ENCODE measurements at regions not wholly inside any gene's neighbourhood (a gene's known extent, or its start where the extent isn't known, plus 50 kb on each side); places are given as distances from the start of the nearest gene placed in this dataset.

DNA sequence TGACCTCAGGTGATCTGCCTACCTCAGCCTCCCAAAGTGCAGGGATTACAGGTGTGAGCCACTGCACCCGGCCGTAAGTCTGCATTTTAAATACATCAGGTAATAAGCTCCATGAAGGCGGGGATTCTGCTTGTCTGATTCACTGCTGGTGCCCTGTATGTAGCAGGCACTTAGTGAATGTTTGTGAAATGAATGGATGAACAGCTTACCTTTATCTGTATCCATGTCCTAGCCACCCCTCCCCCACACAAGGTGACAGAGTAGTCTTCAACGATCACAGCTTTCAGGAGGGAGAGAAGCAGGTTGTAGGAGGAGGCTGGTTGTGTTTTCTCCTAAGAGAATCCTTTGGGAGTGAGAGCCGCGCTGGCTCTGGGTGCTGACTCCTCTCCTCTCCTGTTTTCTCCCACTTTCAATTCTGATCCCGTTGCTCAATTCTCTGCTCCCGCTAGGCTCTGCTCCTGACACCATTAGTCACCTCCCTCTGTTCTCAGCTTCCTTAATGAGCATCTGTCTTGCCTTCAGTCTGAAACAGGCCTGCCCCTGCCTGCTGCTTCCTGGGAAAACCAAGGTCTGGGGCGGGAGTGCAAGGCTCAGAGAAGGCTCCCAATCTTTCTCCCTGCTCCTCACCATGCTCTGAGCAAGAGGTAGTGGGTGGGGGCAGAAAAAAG is 88.8 kb upstream of the CTNNA1 start:
- no peak for DNase-seq

DNA sequence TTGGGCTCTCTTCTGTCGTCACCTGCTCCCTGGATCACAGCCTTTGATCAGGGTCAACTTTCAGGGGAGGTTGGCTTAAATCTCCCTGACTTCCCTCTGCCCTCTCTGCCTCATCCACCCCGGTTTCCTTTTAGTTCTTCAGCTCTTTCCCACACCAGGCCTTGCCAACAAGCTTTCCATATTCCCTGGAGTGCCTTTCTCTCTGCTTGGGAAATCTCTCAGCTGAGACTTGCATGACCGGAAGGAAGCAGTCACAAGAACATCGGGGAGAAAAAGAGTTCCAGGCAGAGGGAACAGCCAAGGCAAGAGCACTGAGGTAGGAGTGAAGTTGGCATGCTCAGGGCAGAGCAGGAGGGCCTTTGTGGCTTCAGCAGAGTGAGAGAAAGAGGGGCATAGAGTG is 88.4 kb upstream of the HSPA9 start:
- no peak for DNase-seq

DNA sequence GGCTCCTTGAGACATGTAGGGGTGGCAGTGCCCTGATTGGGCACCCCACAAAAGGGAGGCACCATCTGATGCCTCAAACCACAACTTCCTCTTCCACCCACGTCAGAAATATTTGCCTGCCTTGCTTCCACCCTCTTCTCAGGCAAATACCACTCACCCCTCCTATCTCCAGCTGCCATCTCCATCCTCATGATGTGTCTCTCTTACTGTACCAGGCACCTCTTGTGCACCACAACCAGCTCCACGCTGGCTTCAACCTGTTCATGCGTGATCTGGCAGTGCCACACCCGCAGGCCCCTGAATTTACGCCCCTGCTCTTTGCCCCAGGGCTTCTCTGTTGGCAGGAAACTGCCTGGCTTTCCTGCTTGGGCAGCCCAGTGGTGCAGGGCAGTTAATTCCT is 87.8 kb upstream of the HSPA9 start:
- no peak for DNase-seq

DNA sequence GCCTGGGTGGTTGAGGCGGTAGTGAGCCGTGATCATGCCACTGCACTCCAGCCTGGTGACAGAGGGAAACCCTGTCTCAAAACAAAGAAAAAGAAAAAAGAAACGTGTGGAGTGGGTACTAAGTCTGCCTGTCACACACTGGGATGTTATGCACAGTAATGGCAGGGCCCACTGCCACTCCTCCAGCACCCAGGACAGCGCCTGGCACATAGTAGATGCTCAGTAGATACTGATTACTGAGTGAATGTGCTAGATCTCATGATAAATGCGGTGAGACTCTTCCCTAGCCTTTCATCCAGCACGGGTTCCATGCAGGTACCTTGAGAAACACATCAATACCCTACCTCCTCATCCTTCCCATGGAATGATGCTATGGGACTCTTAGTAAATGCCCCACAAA is 87.4 kb upstream of the HSPA9 start:
- no peak for DNase-seq

DNA sequence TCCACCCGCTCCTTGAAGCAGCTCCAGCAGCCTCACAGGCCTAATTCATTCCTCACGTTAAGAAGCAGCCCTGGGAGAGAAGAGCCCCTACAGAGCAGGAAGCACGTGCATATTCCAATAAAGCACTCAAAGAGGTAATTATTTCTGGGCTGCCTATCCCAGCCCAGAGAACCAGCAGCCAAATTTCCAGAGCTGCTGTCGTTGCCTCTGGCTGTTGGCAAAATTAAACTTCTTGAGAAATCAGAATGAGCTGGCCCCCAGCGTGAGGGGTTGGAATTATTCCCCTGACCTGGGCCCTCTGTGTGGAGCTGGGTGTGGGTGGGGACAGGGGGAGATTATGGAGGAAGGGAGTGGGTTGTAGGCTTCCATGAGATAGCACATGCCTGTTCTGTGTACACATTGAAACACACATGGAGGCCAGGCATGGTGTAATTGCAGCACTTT is 86.8 kb upstream of the HSPA9 start:
- DNase-seq, result no peak

DNA sequence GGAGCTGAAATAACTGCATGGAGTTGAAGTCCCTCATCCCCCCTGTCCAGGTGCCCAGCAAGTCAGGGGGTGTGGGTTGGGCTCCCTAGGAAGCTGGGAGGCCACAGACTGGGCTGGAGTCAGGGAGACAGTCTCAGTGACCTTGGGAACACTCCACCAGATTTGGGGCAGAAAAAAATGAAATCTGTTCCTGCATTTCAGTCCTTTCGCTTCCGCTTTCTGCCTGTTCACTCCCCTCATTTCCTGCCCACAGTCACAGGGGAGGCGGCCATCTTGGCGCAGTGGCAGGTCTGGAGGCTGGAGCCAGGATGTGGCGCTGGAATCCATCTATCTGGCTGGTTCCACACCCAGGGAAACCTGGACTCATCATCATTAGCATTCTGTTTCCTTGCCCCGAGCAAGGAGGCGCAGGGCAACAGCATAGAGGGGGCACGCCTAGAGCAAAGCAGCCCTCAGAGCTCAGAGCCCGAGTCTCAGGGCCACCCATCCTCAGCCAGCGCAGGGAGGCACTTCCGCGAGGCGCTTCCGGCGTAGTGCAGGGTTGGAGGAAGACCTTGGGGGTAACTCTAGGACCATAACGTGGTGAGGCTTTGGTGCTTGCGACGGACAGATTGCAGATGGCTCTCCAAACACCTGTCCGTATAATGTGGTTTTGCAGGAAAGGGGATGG is 86.2 kb upstream of the HSPA9 start:
- DNase-seq, result no peak

DNA sequence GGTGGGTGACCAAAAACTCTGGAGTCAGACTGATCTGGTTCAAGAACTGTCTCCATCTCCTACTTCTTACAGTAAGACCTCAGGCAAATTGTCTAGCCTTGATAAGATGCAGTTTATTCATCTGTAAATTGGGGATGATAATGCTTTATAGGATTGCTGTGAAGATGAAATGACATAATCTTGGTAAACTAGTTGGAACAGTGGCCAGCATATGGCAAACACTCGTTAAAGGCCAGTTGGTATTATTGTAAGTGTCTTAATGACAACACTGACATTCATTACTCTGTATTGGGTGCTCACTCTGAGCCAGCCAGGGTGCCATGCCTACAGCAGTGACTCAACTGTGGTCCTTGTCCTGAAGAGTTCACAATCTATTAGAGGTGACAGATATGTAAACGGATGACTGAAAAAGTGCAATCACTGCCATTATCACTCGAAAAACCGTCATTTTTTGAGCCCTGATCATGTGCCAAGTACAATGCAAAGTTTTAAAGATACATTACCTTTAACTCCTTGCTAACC is 84.9 kb upstream of the HSPA9 start:
- DNase-seq, result no peak

DNA sequence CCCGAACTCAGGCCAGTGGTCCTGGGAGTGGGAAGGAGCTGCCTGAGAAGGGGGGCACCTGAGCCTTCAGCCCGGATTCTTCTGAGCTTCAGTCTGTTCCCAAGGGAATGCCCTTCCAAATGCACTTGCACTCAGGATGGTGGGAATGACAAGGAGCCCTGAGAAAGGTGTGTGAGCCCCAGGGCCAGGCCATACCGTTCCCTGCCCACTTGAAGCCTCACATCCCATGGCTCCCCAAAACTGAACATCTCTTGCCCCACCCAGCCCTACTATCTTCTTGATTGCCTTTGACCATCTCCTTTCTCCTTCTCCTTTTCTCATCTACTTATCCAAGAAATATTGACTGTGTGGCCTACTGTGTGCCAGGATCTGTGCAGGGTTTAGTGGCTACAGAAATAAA is 84.4 kb upstream of the HSPA9 start:
- no peak for DNase-seq

DNA sequence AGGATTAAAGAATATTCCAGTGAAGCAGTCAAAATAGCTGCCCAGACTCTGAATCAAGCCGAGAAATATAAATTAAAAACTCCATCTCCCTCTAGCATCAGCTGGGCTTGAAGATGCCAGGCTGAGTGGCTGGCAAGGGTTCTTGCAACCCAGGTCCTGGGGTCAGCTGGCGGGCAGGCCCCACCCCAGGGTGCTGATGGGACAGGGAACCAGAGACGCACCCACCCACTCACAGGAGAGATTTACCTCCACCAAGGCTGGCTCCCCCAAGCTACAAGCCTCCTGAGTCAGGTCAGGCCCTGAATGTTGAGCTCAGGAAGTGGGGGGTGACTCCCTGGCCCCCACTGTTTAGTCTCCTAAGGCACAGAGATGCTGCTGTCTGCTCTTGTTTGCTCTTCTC is 83.9 kb upstream of the HSPA9 start:
- DNase-seq, result no peak

DNA sequence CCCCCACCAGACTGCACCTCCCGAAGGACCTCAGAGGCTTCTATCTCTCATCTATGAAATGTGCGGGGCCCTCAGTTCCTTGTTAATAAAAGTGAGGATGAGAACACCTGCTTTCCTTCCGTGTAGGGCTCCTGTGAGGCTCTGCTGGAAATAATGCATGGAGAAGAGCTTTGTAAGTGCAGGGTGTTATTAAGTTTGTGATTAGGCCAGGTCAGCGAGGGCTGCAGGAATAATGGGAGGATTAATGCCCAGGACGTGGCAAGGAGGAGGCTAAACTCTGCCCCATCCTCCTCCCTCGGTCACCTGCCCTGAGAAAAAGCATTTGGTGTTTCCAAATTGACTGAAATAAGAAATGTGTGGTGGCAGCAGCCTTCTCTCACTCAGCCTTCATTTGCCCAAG is 83.5 kb upstream of the HSPA9 start:
- no peak for DNase-seq

DNA sequence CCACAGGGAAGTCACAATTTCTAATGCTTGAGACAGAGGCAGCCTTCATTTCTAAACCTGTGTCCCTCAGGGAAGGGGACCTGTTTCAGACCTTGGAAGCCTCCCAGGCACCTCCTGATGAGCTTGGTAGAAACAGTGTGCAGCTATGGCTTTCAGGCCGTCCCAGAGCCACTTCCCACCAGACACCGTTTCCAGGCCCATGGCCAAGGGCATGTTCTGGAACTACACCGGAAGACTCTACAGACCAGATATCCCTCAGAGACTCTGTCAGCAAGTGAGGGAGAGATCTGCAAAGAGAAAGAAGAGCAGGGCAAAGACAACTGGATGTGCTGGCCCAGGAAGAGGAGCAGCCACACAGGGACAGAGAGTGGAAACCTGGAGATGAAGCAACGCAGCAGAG is 82.2 kb upstream of the HSPA9 start:
- no peak for DNase-seq

DNA sequence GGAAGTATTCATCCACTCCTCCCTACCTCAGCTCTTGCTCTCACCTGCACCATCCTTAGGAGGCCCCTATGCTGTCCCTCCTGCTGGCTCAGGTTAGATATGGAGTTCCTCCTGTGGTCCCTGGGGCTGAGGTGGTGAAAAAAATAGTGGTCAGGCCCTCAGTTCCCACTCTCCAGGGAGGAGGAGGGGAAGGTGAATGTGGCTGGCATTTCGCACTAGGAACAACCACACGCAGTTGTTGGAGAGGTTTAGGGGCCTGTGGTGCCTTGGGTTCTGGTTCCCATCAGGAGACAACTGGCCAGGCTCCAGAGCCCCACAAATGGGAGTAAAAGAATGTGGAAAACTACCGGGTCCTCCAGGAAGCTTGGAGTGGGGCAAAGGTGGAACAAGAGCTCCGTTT is 81.7 kb upstream of the HSPA9 start:
- no peak for DNase-seq

DNA sequence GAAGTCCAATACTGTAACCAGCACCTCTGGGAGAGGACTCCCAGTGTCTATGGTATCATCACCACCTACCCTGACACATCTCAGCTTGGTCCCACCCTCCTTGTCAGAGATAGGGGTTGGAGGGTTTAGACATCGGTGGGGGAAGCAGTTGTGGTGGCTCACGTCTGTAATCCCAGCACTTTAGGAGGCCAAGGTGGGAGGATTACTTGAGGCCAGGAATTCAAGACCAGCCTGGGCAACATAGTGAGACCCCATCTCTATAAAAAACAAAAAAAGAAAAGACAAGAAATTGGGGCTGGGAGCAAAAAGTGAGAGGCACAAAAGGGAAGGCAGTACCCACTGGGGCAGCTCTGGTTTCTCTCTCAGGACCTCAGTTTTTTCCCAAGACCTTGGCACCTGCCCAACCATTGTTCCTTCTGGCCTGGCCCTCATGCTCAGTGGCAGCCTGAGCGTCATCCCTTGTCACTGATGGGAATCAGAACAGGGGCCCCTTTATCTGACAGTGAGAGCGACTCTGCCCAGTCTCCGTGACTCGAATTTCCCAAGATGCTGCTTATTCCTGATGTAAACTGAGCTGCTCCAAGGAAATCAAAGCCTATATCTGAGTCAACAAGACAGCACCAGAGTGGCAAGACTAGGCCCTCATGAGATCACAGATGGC is 80.5 kb upstream of the HSPA9 start:
- DNase-seq, result no peak

DNA sequence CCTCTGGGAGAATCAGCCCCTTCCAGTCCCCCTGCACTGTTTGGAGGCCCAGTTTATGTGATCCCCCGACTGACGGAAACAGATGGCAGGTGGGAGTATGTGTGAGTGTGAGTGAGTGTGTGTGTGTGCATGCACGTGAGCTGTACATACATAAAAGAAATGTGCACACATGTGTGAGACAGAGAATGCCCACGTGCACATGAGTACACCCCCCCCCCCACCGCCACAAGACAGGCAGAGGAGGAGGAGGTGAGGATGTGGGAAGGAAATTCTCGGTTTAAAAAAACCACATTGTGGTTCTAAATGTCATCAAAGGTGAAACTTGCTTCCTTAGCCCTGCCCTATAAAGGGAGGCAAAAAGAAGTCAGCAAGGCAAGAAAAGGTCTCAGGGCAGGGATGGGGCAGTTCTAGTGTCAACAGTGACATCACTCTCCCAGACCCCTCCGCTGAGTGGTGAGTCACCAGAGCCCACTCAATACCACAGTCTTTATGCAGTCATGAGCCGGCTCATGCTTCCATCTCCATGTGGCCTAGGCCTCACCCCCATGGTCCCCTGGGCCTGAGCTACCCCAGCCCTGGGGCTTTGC is 79.2 kb upstream of the HSPA9 start:
- no peak for DNase-seq

DNA sequence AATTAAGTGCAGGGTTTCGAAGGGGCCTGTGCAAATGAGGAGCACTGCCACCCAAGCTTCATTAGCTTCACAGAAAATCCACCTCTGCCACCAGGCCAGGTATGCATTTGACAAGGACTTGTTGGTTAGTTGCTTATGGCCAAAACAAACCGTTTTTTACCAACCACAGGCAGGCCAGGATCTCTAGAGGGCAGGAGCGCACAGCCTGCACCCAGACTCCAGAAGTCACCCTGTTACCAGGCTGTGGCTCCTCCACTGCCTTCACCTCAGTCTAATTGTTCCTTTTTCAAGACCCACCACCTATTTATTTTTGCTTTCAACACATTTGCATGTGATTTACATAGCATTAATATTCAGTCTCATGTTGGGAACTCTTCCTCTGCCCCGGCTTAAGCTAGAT is 78.3 kb upstream of the HSPA9 start:
- DNase-seq, result no peak

DNA sequence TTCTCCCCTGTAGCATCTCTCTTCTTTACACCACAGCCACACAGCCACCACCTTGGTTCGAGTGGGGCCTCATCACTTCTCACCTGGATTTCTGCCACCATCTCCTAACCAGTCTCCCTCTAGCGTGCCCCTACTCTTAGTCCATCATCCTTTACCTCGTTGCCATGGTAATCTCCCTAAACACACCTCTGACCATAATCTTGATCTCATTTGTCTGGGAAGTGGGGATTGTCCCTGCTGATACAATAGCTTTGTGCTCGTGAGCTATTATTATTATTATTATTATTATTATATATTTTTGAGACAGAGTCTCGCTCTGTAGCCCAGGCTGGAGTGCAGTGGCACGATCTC is 76.5 kb upstream of the HSPA9 start:
- no peak for DNase-seq

DNA sequence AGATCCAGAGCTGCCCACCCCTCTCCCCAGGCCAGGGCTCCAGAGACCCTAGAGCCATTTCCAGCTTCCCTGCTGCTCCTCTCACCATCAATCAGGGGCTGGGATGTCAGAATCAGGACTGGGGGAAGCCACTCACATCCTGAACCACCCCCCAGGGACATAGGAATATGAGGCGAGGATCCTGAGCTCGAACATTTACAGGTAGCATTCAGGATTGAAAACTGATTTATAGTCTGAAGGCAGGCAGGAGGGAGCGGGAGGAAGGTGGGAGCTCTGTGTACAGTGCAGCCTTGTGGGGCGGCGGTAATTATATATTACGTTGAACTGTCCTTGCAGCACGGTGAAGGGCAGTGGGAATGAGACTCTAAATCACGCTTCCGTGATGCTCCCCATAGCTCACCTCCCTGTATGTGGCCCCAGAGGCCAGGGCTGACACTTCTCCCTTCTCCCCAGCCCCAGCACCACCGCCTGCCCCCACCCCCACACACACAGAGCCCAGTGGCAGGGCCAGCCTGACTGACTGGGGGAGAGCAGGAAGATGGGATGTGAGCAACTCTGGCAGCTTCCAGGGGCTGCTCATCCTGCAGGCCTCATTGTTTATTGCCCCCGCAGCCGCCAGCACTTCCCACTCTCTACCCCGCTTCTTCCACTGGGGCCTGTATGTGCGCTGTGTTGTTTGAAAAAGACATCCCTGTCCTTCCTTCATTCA is 76.0 kb upstream of the HSPA9 start:
- no peak for DNase-seq

DNA sequence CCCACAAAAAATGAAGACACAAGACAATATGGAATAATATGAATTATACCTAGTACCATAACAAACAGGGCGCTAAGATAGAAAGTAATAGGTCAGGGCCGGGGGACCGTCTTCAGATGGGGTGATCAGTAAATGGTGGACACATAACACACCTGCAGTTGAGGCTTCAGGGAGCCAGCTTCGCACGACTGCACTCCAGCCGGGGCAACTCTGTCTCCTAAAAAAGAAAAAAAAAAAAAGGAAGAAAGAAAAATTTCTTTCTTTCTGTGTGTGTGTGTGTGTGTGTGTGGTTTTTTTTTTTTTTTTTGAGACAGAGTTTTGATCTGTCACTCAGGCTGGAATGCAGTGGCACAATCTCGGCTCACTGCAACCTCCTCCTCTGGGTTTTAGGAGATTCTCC is 75.0 kb upstream of the HSPA9 start:
- no peak for DNase-seq

DNA sequence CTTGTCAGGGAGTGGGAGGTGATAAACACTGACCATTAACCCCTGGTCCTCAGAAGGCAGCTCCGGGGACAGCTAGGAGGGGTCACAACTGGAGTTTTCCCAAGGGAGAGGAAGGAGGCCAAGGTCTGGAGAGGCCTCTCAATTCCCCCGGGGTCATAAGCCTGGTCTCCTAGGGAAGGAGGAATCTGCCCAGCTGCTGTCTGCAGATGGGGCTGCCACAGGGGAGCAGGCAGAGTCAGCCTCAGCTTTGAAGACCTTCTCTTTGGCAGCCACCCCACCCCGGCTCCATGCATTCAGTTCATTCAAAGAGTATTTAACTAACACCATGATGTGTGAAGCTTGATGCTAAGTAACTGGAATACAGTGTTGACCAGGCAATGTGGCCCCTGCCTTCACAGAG is 74.6 kb upstream of the HSPA9 start:
- no peak for DNase-seq

DNA sequence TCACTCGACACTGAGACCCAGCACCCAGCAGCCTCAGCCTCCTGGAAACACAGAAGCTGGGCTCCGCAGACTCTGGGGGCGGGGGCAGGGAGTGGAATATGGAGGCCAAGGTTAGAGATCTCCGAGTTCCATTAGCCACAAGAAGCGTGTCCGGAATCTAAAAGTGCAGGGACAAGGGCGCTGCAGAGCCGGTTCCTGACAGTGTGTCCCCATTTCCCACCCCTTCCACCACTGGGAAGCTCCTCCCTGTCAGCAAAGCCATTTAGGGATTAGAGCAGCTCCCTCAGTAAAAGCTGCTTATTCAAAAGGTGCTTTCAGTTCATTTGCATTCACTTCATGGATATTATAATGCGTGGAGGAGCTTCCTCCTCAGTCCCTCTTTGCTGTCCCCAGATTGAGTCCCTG is 74.1 kb upstream of the HSPA9 start:
- no peak for DNase-seq

DNA sequence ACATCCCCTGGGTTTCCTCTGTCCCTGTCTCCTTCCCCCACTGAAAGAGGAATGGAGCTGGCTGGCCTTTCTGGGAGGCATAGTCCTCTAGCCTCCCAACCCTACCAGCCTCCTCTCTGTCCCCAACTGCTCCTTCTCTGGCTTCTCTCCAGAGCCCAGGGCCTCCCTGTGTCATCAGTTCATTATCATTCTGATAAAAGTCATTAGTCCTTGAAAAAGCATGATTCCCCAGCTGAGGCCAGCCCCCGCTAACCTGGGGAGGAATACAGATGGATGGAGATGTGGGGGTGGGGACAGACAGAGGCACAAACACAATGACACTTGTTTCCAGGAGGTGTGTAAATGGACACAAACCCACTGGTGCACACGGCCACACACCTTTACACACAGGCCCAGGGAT is 73.6 kb upstream of the HSPA9 start:
- no peak for DNase-seq

DNA sequence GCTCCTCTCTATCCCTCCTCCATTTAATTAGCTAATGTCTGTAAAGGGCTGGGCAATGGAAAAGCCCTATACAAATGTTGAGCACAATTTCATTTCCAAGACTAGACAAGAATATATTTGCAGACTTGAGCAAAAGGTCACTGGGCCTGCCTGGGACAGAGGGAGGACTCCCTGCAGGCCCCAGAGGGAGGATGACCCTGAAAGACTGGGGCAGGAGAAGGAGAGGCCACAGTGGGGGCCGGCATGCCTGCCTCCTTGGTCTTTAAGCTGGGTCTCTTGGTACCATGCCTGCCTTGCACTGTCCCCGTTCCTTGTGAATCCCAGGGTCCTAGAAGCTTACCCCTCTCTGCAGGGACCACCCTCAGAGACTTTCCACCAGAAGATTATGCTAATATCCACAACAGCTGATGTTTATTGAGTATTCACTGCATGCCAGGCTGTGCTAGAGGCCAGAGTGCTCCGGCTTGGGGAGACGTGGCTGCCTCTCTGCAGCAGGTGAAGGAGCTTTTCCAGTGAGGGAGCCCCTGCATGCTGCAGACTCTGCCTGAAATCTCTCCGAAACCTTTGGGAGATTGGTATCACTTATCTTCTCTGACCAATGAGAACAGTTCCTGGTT is 72.7 kb upstream of the HSPA9 start:
- no peak for DNase-seq

DNA sequence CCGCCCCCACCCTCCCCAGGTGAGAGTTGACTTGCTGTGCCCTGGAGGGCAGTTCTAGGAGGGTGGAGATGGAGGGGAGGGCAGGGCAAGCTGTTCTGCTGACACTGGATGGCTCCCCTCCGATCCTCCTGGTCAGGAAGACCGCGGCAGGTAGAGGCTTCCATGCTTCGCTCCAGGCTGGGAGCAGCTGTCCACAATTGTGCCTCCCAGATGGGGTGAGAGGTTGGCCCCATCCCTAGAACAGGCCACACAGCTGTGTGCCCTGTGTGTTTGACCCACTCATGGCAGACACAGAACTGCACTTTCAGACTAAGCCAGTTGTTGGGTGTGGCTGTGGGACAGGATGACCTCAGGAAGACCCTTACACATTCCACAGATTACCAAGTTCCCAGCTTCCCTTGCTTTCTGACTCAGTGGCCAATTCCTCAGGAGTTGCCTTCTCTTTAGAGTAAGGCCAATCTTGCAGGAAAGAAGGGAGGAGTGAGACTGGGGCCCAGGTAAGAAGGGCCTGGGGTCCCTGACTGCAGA is 72.1 kb upstream of the HSPA9 start:
- DNase-seq, result no peak
